Panc1 (cell line): ENCODE measurements at regions not wholly inside any gene's neighbourhood (a gene's known extent, or its start where the extent isn't known, plus 50 kb on each side); places are given as distances from the start of the nearest gene placed in this dataset.

Experiments
- CTCF ChIP-seq: fragments of 450-650 bp; IDR thresholded peaks from 2 replicates; pipeline ENCODE4 v1.5.1; 2017; ENCODE audit warnings: mild to moderate bottlenecking
- POLR2AphosphoS5 ChIP-seq: IDR thresholded peaks from 2 replicates; pipeline ENCODE4 v1.6.1; 2012; ENCODE audit warnings: mild to moderate bottlenecking, low read depth, low read length, moderate library complexity
- REST ChIP-seq, 2 experiments: IDR thresholded peaks; 2 replicates each; pipeline ENCODE4 v1.6.1; 2011 to 2012; ENCODE audit warnings: low read depth in 2 of 2, control low read depth in 1 of 2, low read length in 1 of 2, mild to moderate bottlenecking in 1 of 2, moderate library complexity in 1 of 2; ENCODE audit not compliant: insufficient read depth in 1 of 2
- SIN3A ChIP-seq: IDR thresholded peaks from 2 replicates; pipeline ENCODE4 v1.6.1; 2012; ENCODE audit warnings: low read depth, mild to moderate bottlenecking, low read length, moderate library complexity, borderline replicate concordance; ENCODE audit not compliant: insufficient read depth

GRCh38 chr14:104486222-104486923, 93.2 kb upstream of the C14orf180 start:
- TF ChIP-seq CTCF (no peak), POLR2AphosphoS5 (no peak), SIN3A (no peak), REST (IDR thresholded peaks at IDR 0.05; ENCODE audit: insufficient read depth in 1 of 2, low read depth in 2 of 2, low read length in 1 of 2) (no peak)
